Smooth muscle cell (in vitro differentiated cells): ENCODE measurements at regions not wholly inside any gene's neighbourhood (a gene's known extent, or its start where the extent isn't known, plus 50 kb on each side); places are given as distances from the start of the nearest gene placed in this dataset.

Experiments
- DNase-seq: peaks from one replicate; lab custom pipeline; 2025; ENCODE audit not compliant: unreplicated experiment; lab: John Stamatoyannopoulos, UW
- H2AFZ ChIP-seq: fragments of 200-600 bp; sonication (generic); 2 replicates; pipeline ENCODE4 v1.6.0; 2016; ENCODE audit warnings: antibody characterized with exemption, low read depth, mild to moderate bottlenecking
- H3F3A ChIP-seq: fragments of 200-600 bp; sonication (generic); 2 replicates; pipeline ENCODE4 v1.6.0; 2017; ENCODE audit warnings: antibody characterized with exemption, low read depth
- H3K27ac ChIP-seq: fragments of 200-600 bp; sonication (generic); 2 replicates; pipeline ENCODE4 v1.5.1; 2016; ENCODE audit warnings: low read depth, mild to moderate bottlenecking
- H3K27me3 ChIP-seq: fragments of 200-600 bp; sonication (generic); 2 replicates; pipeline ENCODE4 v1.6.1; 2016; ENCODE audit warnings: low read depth, mild to moderate bottlenecking
- H3K36me3 ChIP-seq: fragments of 200-600 bp; sonication (generic); 2 replicates; pipeline ENCODE4 v1.5.1; 2016; ENCODE audit warnings: low read depth
- H3K4me1 ChIP-seq: fragments of 200-600 bp; sonication (generic); 2 replicates; pipeline ENCODE4 v1.5.1; 2016; ENCODE audit warnings: low read depth
- H3K4me2 ChIP-seq: fragments of 200-600 bp; sonication (generic); 2 replicates; pipeline ENCODE4 v1.6.0; 2016; ENCODE audit warnings: mild to moderate bottlenecking
- H3K4me3 ChIP-seq: fragments of 200-600 bp; sonication (generic); 2 replicates; pipeline ENCODE4 v1.5.1; 2016; ENCODE audit warnings: mild to moderate bottlenecking
- H3K79me2 ChIP-seq: fragments of 200-600 bp; sonication (generic); 2 replicates; pipeline ENCODE4 v1.6.0; 2016; ENCODE audit warnings: low read depth, mild to moderate bottlenecking
- H3K9ac ChIP-seq: fragments of 200-600 bp; sonication (generic); 2 replicates; pipeline ENCODE4 v1.6.0; 2016; ENCODE audit warnings: low read depth
- H3K9me3 ChIP-seq: fragments of 200-600 bp; sonication (generic); replicated peaks from 2 replicates; pipeline ENCODE4 v1.5.1; 2016; ENCODE audit warnings: low read depth
- H4K20me1 ChIP-seq: fragments of 200-600 bp; sonication (generic); 2 replicates; pipeline ENCODE4 v1.6.0; 2016; ENCODE audit warnings: low read depth
- CTCF ChIP-seq: fragments of 200-600 bp; sonication (generic); IDR thresholded peaks from 2 replicates; pipeline ENCODE4 v1.5.1; 2017; ENCODE audit warnings: borderline replicate concordance, mild to moderate bottlenecking, antibody characterized with exemption; ENCODE audit not compliant: insufficient read depth, poor library complexity, severe bottlenecking
- WGBS: methylation state at CpG from one replicate; pipeline ENCODE4 v1.1.7; 2016; ENCODE audit warnings: low lambda C conversion rate; 5-methylcytosine and 5-hydroxymethylcytosine counted together

- no peak overlapping the region for H3K4me3 ChIP-seq
- no peak overlapping the region for H3K27ac ChIP-seq
- no peaks in the 10 kb centered on the region for H4K20me1 ChIP-seq
- no peak for DNase-seq
- 38% methylated on average over 1 of the region's 1 CpG for WGBS
- H3K9ac ChIP-seq, result no peak overlapping the region
- H2AFZ ChIP-seq, result peak overlapping the region; percentile 44
- H3K9me3 ChIP-seq, result no peaks in the 10 kb centered on the region
- H3K27me3 ChIP-seq, result no peaks in the 10 kb centered on the region
- H3K79me2 ChIP-seq, result no peaks in the 10 kb centered on the region
- H3K4me1 ChIP-seq, result no peaks in the 10 kb centered on the region
- TF ChIP-seq CTCF, result no peak
- no peaks in the 10 kb centered on the region for H3K36me3 ChIP-seq
- no peak overlapping the region for H3K4me2 ChIP-seq
- H3F3A ChIP-seq, result no peaks in the 10 kb centered on the region
Measured at GRCh38 chr5:114702731-114703130, 340.9 kb downstream of the KCNN2 start.

GRCh38 chr5:114702136-114702535 is 340.3 kb downstream of the KCNN2 start:
- Histone ChIP-seq H3K27ac (no peak overlapping the region), H3K79me2 (no peaks in the 10 kb centered on the region), H2AFZ (peak overlapping the region; percentile 44), H3K27me3 (no peaks in the 10 kb centered on the region), H3K4me1 (no peaks in the 10 kb centered on the region), H3K36me3 (no peaks in the 10 kb centered on the region), H3F3A (no peaks in the 10 kb centered on the region), H3K9me3 (no peaks in the 10 kb centered on the region), H3K4me3 (no peak overlapping the region), H4K20me1 (no peaks in the 10 kb centered on the region), H3K9ac (no peak overlapping the region), H3K4me2 (no peak overlapping the region)
- TF ChIP-seq CTCF, result no peak
- 18% methylated on average over 3 of the region's 3 CpGs for WGBS
- DNase-seq, result no peak

- Histone ChIP-seq H3K79me2 (no peaks in the 10 kb centered on the region), H3F3A (no peaks in the 10 kb centered on the region), H3K27me3 (no peaks in the 10 kb centered on the region), H3K4me3 (no peak overlapping the region), H3K9ac (no peak overlapping the region), H4K20me1 (no peaks in the 10 kb centered on the region), H3K4me2 (no peak overlapping the region), H3K4me1 (no peaks in the 10 kb centered on the region), H3K9me3 (no peaks in the 10 kb centered on the region), H2AFZ (no peak overlapping the region), H3K36me3 (no peaks in the 10 kb centered on the region), H3K27ac (no peak overlapping the region)
- TF ChIP-seq CTCF, result no peak
- WGBS, result 89% methylated on average over 3 of the region's 3 CpGs
- no peak for DNase-seq
Measured at GRCh38 chr5:114700823-114701222, 339.0 kb downstream of the KCNN2 start.

GRCh38 chr5:114695292-114695904 is 333.5 kb downstream of the KCNN2 start:
- no peaks in the 10 kb centered on the region for H3K9me3 ChIP-seq
- TF ChIP-seq CTCF, result no peak
- H3K27me3 ChIP-seq, result no peaks in the 10 kb centered on the region
- H4K20me1 ChIP-seq, result no peaks in the 10 kb centered on the region
- WGBS, result 92% methylated on average over 26 of the region's 27 CpGs
- H3K4me3 ChIP-seq, result no peak overlapping the region
- no peak overlapping the region for H3K9ac ChIP-seq
- H3K4me2 ChIP-seq, result no peak overlapping the region
- H3K4me1 ChIP-seq, result no peaks in the 10 kb centered on the region
- H3K27ac ChIP-seq, result no peak overlapping the region
- H3K79me2 ChIP-seq, result no peaks in the 10 kb centered on the region
- H3K36me3 ChIP-seq, result no peaks in the 10 kb centered on the region
- DNase-seq, result no peak
- H3F3A ChIP-seq, result no peaks in the 10 kb centered on the region
- H2AFZ ChIP-seq, result no peak overlapping the region
